Endothelial cell of umbilical vein (primary cell): ENCODE measurements at regions not wholly inside any gene's neighbourhood (a gene's known extent, or its start where the extent isn't known, plus 50 kb on each side); places are given as distances from the start of the nearest gene placed in this dataset.

ENCODE experiments used
- BruUV-seq: library from RNA; stranded (reverse); fragments of 400-500 nt; replicated peaks from 2 replicates; lab custom pipeline; 2021; lab: Mats Ljungman, UMichigan
- CTCF ChIA-PET: fragments of 300-600, 350-600 bp; sonication (Branson Sonifier 250); formaldehyde crosslinking; loops from one replicate; lab custom pipeline; 2021; ENCODE audit warnings: antibody characterized with exemption, inconsistent platforms; lab: Charles Lee
- POLR2A ChIA-PET: fragments of 300-600, 350-600 bp; sonication (Branson Sonifier 250); formaldehyde crosslinking; loops from one replicate; lab custom pipeline; 2021; ENCODE audit warnings: antibody characterized with exemption, inconsistent platforms; lab: Charles Lee
- DNase-seq: peaks from one replicate; pipeline ENCODE4 v3.0.0-alpha.2; 2011; ENCODE audit warnings: low read depth, low spot score
- FAIRE-seq: peaks from 2 replicates; lab custom pipeline; 2011; peaks lifted over from hg19 to GRCh38; lab: Jason Lieb, UNC
- H2AFZ ChIP-seq: 2 replicates; pipeline ENCODE4 v1.6.0; 2012; ENCODE audit warnings: low read depth, low read length, control low read depth, inconsistent platforms
- H3K27ac ChIP-seq: 2 replicates; pipeline ENCODE4 v1.5.1; 2011; ENCODE audit warnings: low read depth, mild to moderate bottlenecking, control low read depth, low read length, moderate library complexity; ENCODE audit not compliant: insufficient read depth
- H3K27me3 ChIP-seq, 2 experiments: 2 replicates each; pipeline versions ENCODE4 v1.6.0 to v1.6.1; 2011; ENCODE audit warnings: low read length in 2 of 2, mixed read lengths in 1 of 2; ENCODE audit not compliant: control insufficient read depth in 2 of 2, insufficient read depth in 2 of 2
- H3K36me3 ChIP-seq, 2 experiments: 2 replicates in 1 of 2; 3 replicates in 1 of 2; pipeline ENCODE4 v1.5.1; 2011; ENCODE audit warnings: low read length in 2 of 2, mild to moderate bottlenecking in 1 of 2, moderate library complexity in 1 of 2; ENCODE audit not compliant: control insufficient read depth in 2 of 2, insufficient read depth in 2 of 2; ENCODE audit errors: extremely low read depth in 1 of 2
- H3K4me1 ChIP-seq: 3 replicates; pipeline ENCODE4 v1.5.1; 2011; ENCODE audit warnings: mild to moderate bottlenecking, low read length; ENCODE audit not compliant: control insufficient read depth, insufficient read depth; ENCODE audit errors: extremely low read depth
- H3K4me2 ChIP-seq: 2 replicates; pipeline ENCODE4 v1.6.1; 2011; ENCODE audit warnings: low read length, control low read depth, mixed read lengths; ENCODE audit not compliant: insufficient read depth
- H3K4me3 ChIP-seq, 3 experiments: fragments of 200-600 bp in 1 of 3; sonication (generic), shearing (Covaris generic) in 1 of 3; replicated peaks in 1 of 3; 2 replicates each; pipeline ENCODE4 v1.5.1; 2011 to 2016; ENCODE audit warnings: control low read depth in 3 of 3, low read length in 3 of 3, mild to moderate bottlenecking in 2 of 3, inconsistent platforms in 1 of 3, low read depth in 1 of 3, moderate library complexity in 1 of 3; ENCODE audit not compliant: insufficient read depth in 1 of 3
- H3K79me2 ChIP-seq: 2 replicates; pipeline ENCODE4 v1.6.0; 2012; ENCODE audit warnings: low read length, inconsistent platforms; ENCODE audit not compliant: control insufficient read depth, insufficient read depth
- H3K9ac ChIP-seq: replicated peaks from 2 replicates; pipeline ENCODE3; 2011; ENCODE audit warnings: low read length, control low read depth; ENCODE audit not compliant: insufficient read depth; ENCODE audit errors: extremely low read depth
- H3K9me1 ChIP-seq: replicated peaks from 3 replicates; pipeline ENCODE4 v1.6.0; 2011; ENCODE audit warnings: mild to moderate bottlenecking, low read length; ENCODE audit not compliant: control insufficient read depth, insufficient read depth; ENCODE audit errors: extremely low read depth
- H3K9me3 ChIP-seq: replicated peaks from 2 replicates; pipeline ENCODE4 v1.5.1; 2012; ENCODE audit warnings: low read length, inconsistent platforms; ENCODE audit not compliant: control insufficient read depth, insufficient read depth
- H4K20me1 ChIP-seq: replicated peaks from 2 replicates; pipeline ENCODE3; 2011; ENCODE audit warnings: mild to moderate bottlenecking, low read length; ENCODE audit not compliant: control insufficient read depth, insufficient read depth; ENCODE audit errors: extremely low read depth
- EZH2 ChIP-seq: IDR thresholded peaks from 2 replicates; pipeline ENCODE4 v1.6.1; 2012; ENCODE audit warnings: borderline replicate concordance, low read depth, mild to moderate bottlenecking, moderate library complexity, low read length, inconsistent platforms; ENCODE audit not compliant: severe bottlenecking
- FOS ChIP-seq: IDR thresholded peaks from 2 replicates; pipeline ENCODE4 v1.6.1; 2011; ENCODE audit warnings: mild to moderate bottlenecking, low read length, moderate library complexity, borderline replicate concordance; ENCODE audit not compliant: insufficient read depth
- GATA2 ChIP-seq: IDR thresholded peaks from 2 replicates; pipeline ENCODE4 v1.7.0; 2011; ENCODE audit warnings: low read depth, mild to moderate bottlenecking, moderate library complexity, mixed read lengths, low read length; ENCODE audit not compliant: insufficient read length, insufficient read depth
- JUN ChIP-seq: IDR thresholded peaks from 2 replicates; pipeline ENCODE4 v1.6.1; 2011; ENCODE audit warnings: borderline replicate concordance, low read depth; ENCODE audit not compliant: insufficient read length, insufficient read depth
- MYC ChIP-seq: IDR thresholded peaks from one replicate; pipeline ENCODE4 v1.6.1; 2011; ENCODE audit warnings: mild to moderate bottlenecking, low read depth, low read length
- POLR2A ChIP-seq: IDR thresholded peaks from 2 replicates; pipeline ENCODE4 v1.6.1; 2012; ENCODE audit warnings: low read depth, mild to moderate bottlenecking, control low read depth, low read length
- POLR2AphosphoS5 ChIP-seq: IDR thresholded peaks from 2 replicates; pipeline ENCODE4 v1.6.1; 2012; ENCODE audit warnings: low read depth, mild to moderate bottlenecking, control low read depth, low read length, moderate library complexity; ENCODE audit not compliant: insufficient read depth
- dilution Hi-C: fragments of 300-500 bp; cut with MboI; formaldehyde crosslinking; loops from one replicate; pipeline ENCODE4 v1.15.0; 2019; ENCODE audit warnings: low sequenced_read_pairs; ENCODE audit not compliant: extremely low pct_ligation_motif_present
- intact Hi-C: fragments of 100-400 bp; cut with micrococcal nuclease; formaldehyde crosslinking; loops from one replicate; pipeline ENCODE4 v1.10.0; 2022
- TF ChIP-seq, protein P1 (sequence below), 2 donors: IDR thresholded peaks; 1 replicate in 1 of 2; 2 replicates in 1 of 2; pipeline ENCODE4 v1.5.1; 2011; ENCODE audit warnings: low read length in 2 of 2, mild to moderate bottlenecking in 2 of 2, moderate library complexity in 2 of 2, control low read depth in 1 of 2, inconsistent platforms in 1 of 2, low read depth in 1 of 2; ENCODE audit not compliant: insufficient read depth in 1 of 2; ENCODE audit errors: extremely low read depth in 1 of 2
- TF ChIP-seq, protein P2 (sequence below): IDR thresholded peaks from 2 replicates; pipeline ENCODE4 v1.6.1; 2011; ENCODE audit not compliant: insufficient read depth, insufficient read length

DNA sequence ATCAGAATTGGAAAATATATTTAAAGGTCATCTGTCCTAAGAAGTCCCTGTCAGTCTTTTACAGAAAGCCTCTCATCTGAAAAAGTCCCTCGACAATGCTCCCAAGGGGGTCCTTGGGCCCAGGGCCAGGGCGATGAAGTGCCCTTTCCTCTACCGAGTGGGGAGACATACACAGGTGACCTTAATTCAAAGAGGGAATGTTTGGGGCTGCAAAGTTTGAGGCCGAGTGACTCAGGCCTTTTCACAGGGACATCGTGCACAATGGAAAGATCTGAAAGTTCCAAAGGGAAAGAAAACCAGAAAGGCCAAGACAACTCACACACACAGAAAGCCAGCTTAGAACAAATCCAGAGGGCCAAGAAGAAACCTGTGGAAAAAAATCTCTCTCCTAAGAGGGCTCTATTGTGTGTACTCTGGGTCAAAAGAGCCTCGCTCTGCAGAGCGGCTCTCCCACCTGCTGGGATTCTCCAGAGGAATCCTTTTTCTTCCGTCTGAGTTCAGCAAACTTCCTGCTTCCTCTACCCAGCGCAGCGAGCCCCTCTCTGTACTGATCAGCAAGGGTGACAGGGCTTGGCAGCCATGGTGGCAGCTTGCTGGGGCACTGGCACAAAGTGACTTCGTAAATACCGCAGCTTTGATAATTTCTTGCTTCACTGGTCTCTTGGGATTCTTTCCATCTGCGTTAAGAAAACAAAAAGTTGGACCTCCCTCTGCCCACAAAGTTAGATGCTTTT, 259.1 kb downstream of the OPA1 start:
- no TSS peak for BruUV-seq
- dilution Hi-C loops (no loop called here), intact Hi-C loops (loop anchor here (5.0 kb wide), 1 partner anchor 285 kb away; the partner anchor contains the start of gene HES1)
- FAIRE-seq = peak; percentile 70
- H3K4me1 ChIP-seq = peaks cover 24% of the 10 kb centered on the region
- no peak overlapping the region for H3K27ac ChIP-seq
- H3K4me3 ChIP-seq = no peak overlapping the region
- no peaks in the 10 kb centered on the region for H4K20me1 ChIP-seq
- no peaks in the 10 kb centered on the region for H3K9me1 ChIP-seq
- ChIA-PET POLR2A (no interaction called here), CTCF (interaction anchor here (1.3 kb wide), 1 partner anchor 8 kb away, joined by 3 read pairs; no protein-coding TSS in a partner anchor)
- H3K79me2 ChIP-seq = no peaks in the 10 kb centered on the region
- no peaks in the 10 kb centered on the region for H3K36me3 ChIP-seq
- no peak overlapping the region for H3K9ac ChIP-seq
- no peaks in the 10 kb centered on the region for H3K9me3 ChIP-seq
- peak overlapping the region; percentile 29 for H2AFZ ChIP-seq
- peak; percentile 34 for DNase-seq
- TF ChIP-seq GATA2 (no peak), MYC (no peak), EZH2 (no peak)
- H3K27me3 ChIP-seq = no peaks in the 10 kb centered on the region
- H3K4me2 ChIP-seq = peak overlapping the region; percentile 3

DNA sequence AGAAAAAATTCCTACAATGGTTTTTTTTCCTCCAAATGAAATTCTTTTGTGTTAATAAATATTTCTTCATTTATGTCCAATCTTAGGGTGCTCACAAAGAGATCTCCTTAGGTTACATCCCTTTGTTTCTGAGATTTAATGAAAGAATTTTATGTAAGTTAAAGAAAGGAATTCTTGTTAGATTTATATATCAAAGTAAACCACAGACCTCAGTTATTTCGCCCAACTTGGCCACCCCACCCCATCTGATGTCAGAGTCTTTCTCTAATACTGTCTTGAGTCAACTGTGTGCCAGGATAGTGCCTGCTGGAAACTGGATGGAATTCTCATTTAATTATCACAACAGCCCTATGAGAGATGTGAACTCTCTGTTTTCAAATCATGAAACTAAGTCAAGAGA, 259.9 kb downstream of the OPA1 start:
- DNase-seq = no peak
- Histone ChIP-seq H3K4me2 (no peak overlapping the region), H3K9ac (no peak overlapping the region), H3K4me3 (no peak overlapping the region), H3K4me1 (peaks cover 24% of the 10 kb centered on the region), H3K27ac (no peak overlapping the region), H3K36me3 (no peaks in the 10 kb centered on the region), H3K79me2 (no peaks in the 10 kb centered on the region), H2AFZ (no peak overlapping the region), H3K9me3 (no peaks in the 10 kb centered on the region), H4K20me1 (no peaks in the 10 kb centered on the region), H3K9me1 (no peaks in the 10 kb centered on the region), H3K27me3 (no peaks in the 10 kb centered on the region)
- TF ChIP-seq JUN (no peak), EZH2 (no peak), FOS (no peak), MYC (no peak), POLR2AphosphoS5 (no peak), GATA2 (no peak), POLR2A (no peak)
- TF ChIP-seq, protein P1, sequence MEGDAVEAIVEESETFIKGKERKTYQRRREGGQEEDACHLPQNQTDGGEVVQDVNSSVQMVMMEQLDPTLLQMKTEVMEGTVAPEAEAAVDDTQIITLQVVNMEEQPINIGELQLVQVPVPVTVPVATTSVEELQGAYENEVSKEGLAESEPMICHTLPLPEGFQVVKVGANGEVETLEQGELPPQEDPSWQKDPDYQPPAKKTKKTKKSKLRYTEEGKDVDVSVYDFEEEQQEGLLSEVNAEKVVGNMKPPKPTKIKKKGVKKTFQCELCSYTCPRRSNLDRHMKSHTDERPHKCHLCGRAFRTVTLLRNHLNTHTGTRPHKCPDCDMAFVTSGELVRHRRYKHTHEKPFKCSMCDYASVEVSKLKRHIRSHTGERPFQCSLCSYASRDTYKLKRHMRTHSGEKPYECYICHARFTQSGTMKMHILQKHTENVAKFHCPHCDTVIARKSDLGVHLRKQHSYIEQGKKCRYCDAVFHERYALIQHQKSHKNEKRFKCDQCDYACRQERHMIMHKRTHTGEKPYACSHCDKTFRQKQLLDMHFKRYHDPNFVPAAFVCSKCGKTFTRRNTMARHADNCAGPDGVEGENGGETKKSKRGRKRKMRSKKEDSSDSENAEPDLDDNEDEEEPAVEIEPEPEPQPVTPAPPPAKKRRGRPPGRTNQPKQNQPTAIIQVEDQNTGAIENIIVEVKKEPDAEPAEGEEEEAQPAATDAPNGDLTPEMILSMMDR (IDR thresholded peaks at IDR 0.05; ENCODE audit: extremely low read depth in 1 of 2, insufficient read depth in 1 of 2, low read depth in 1 of 2, low read length in 2 of 2) = no peak
- TF ChIP-seq, protein P2, sequence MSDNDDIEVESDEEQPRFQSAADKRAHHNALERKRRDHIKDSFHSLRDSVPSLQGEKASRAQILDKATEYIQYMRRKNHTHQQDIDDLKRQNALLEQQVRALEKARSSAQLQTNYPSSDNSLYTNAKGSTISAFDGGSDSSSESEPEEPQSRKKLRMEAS = no peak
- dilution Hi-C loops = no loop called here
- CTCF ChIA-PET = interaction anchor here (1.3 kb wide), 1 partner anchor 9 kb away, joined by 3 read pairs; no protein-coding TSS in a partner anchor
- intact Hi-C loops = loop anchor here (5.0 kb wide), 1 partner anchor 284 kb away; the partner anchor contains the start of gene HES1
- no TSS peak for BruUV-seq
- POLR2A ChIA-PET = no interaction called here
- FAIRE-seq = peak; percentile 21
